ENCODE measurements at regions not wholly inside any gene's neighbourhood (a gene's known extent, or its start where the extent isn't known, plus 50 kb on each side); places are given as distances from the start of the nearest gene placed in this dataset.

- no peaks in the 10 kb centered on the region for H3K9me3 Mint-ChIP-seq
- H3K4me1 Mint-ChIP-seq (ENCODE audit: low read depth) = peaks cover 2% of the 10 kb centered on the region
- no peaks in the 10 kb centered on the region for H3K36me3 Mint-ChIP-seq (ENCODE audit: low read depth)
- DNase-seq (ENCODE audit: low spot score) = no peak
- H3K27me3 Mint-ChIP-seq (ENCODE audit: insufficient read depth) = peaks cover 52% of the 10 kb centered on the region
- no peak overlapping the region for H3K27ac Mint-ChIP-seq
- no peak overlapping the region for H3K4me3 Mint-ChIP-seq
- intact Hi-C loops (cut with micrococcal nuclease) = no loop called here
Measured at GRCh38 chr15:89421219-89421618, 75.2 kb downstream of the RHCG start.

GRCh38 chr15:89419370-89419984 lies 76.9 kb downstream of the RHCG start:
- Mint-ChIP-seq H3K27me3 (ENCODE audit: insufficient read depth) (peaks cover 65% of the 10 kb centered on the region), H3K9me3 (no peaks in the 10 kb centered on the region), H3K4me3 (no peak overlapping the region), H3K36me3 (ENCODE audit: low read depth) (no peaks in the 10 kb centered on the region), H3K4me1 (ENCODE audit: low read depth) (peaks cover 5% of the 10 kb centered on the region), H3K27ac (no peak overlapping the region)
- no peak for DNase-seq (ENCODE audit: low spot score)
- intact Hi-C loops (cut with micrococcal nuclease) = no loop called here

- H3K4me1 Mint-ChIP-seq (ENCODE audit: low read depth) = peaks cover 5% of the 10 kb centered on the region
Measured at GRCh38 chr15:89417206-89417725, 79.1 kb downstream of the RHCG start.

GRCh38 chr15:89416339-89417183 lies 79.8 kb downstream of the RHCG start:
- Mint-ChIP-seq H3K36me3 (ENCODE audit: low read depth) (no peaks in the 10 kb centered on the region), H3K27ac (no peak overlapping the region), H3K4me1 (ENCODE audit: low read depth) (peaks cover 7% of the 10 kb centered on the region), H3K27me3 (ENCODE audit: insufficient read depth) (peaks cover 74% of the 10 kb centered on the region), H3K4me3 (no peak overlapping the region), H3K9me3 (no peaks in the 10 kb centered on the region)
- intact Hi-C loops (cut with micrococcal nuclease) = loop anchor here (1.0 to 2.0 kb wide), 3 partner anchors 14 to 58 kb away; no protein-coding TSS in a partner anchor
- peak; percentile 64 for DNase-seq (ENCODE audit: low spot score)

More at GRCh38 chr15:89417206-89417725, 79.1 kb downstream of the RHCG start:
- Mint-ChIP-seq H3K27ac (no peak overlapping the region), H3K4me3 (no peak overlapping the region), H3K9me3 (no peaks in the 10 kb centered on the region), H3K27me3 (ENCODE audit: insufficient read depth) (peaks cover 74% of the 10 kb centered on the region), H3K36me3 (ENCODE audit: low read depth) (no peaks in the 10 kb centered on the region)
- intact Hi-C loops (cut with micrococcal nuclease) = loop anchor here (2.0 kb wide), 1 partner anchor 56 kb away; no protein-coding TSS in a partner anchor
- no peak for DNase-seq (ENCODE audit: low spot score)

- H3K4me1 Mint-ChIP-seq (ENCODE audit: low read depth) = peaks cover 13% of the 10 kb centered on the region
- H3K36me3 Mint-ChIP-seq (ENCODE audit: low read depth) = no peaks in the 10 kb centered on the region
- intact Hi-C loops (cut with micrococcal nuclease) = no loop called here
Measured at GRCh38 chr15:89414571-89414970, 79.9 kb upstream of the POLG start.

GRCh38 chr15:89413877-89414276 lies 79.3 kb upstream of the POLG start:
- peaks cover 80% of the 10 kb centered on the region for H3K27me3 Mint-ChIP-seq (ENCODE audit: insufficient read depth)
- no peak overlapping the region for H3K4me3 Mint-ChIP-seq
- peaks cover under 1% of the 10 kb centered on the region for H3K36me3 Mint-ChIP-seq (ENCODE audit: low read depth)
- H3K4me1 Mint-ChIP-seq (ENCODE audit: low read depth) = peaks cover 20% of the 10 kb centered on the region
- DNase-seq (ENCODE audit: low spot score) = no peak
- intact Hi-C loops (cut with micrococcal nuclease) = no loop called here
- no peak overlapping the region for H3K27ac Mint-ChIP-seq
- no peaks in the 10 kb centered on the region for H3K9me3 Mint-ChIP-seq

More at GRCh38 chr15:89414571-89414970, 79.9 kb upstream of the POLG start:
- no peaks in the 10 kb centered on the region for H3K9me3 Mint-ChIP-seq
- no peak overlapping the region for H3K27ac Mint-ChIP-seq
- no peak overlapping the region for H3K4me3 Mint-ChIP-seq
- DNase-seq (ENCODE audit: low spot score) = no peak
- H3K27me3 Mint-ChIP-seq (ENCODE audit: insufficient read depth) = peaks cover 78% of the 10 kb centered on the region

GRCh38 chr15:89412905-89413411 lies 78.3 kb upstream of the POLG start:
- Mint-ChIP-seq H3K36me3 (ENCODE audit: low read depth) (peaks cover 2% of the 10 kb centered on the region), H3K27me3 (ENCODE audit: insufficient read depth) (peaks cover 85% of the 10 kb centered on the region), H3K9me3 (no peaks in the 10 kb centered on the region), H3K4me1 (ENCODE audit: low read depth) (peaks cover 29% of the 10 kb centered on the region), H3K4me3 (no peak overlapping the region), H3K27ac (no peak overlapping the region)
- intact Hi-C loops (cut with micrococcal nuclease) = loop anchor here (1.0 kb wide), 1 partner anchor 17 kb away; no protein-coding TSS in a partner anchor
- no peak for DNase-seq (ENCODE audit: low spot score)

- H3K27me3 Mint-ChIP-seq (ENCODE audit: insufficient read depth) = peaks cover 89% of the 10 kb centered on the region
- no peak for DNase-seq (ENCODE audit: low spot score)
- H3K36me3 Mint-ChIP-seq (ENCODE audit: low read depth) = peaks cover 2% of the 10 kb centered on the region
- intact Hi-C loops (cut with micrococcal nuclease) = no loop called here
- H3K27ac Mint-ChIP-seq = peak overlapping the region; percentile 18
- H3K4me1 Mint-ChIP-seq (ENCODE audit: low read depth) = peaks cover 39% of the 10 kb centered on the region
- no peak overlapping the region for H3K4me3 Mint-ChIP-seq
- H3K9me3 Mint-ChIP-seq = no peaks in the 10 kb centered on the region
Measured at GRCh38 chr15:89410039-89410435, 75.4 kb upstream of the POLG start.

GRCh38 chr15:89409184-89410038 lies 74.8 kb upstream of the POLG start:
- H3K4me1 Mint-ChIP-seq (ENCODE audit: low read depth) = peaks cover 39% of the 10 kb centered on the region
- no peaks in the 10 kb centered on the region for H3K9me3 Mint-ChIP-seq
- intact Hi-C loops (cut with micrococcal nuclease) = loop anchor here (1.0 to 10.0 kb wide), 4 partner anchors 35 to 805 kb away; no protein-coding TSS in a partner anchor
- H3K36me3 Mint-ChIP-seq (ENCODE audit: low read depth) = peaks cover 2% of the 10 kb centered on the region
- peaks cover 92% of the 10 kb centered on the region for H3K27me3 Mint-ChIP-seq (ENCODE audit: insufficient read depth)
- no peak for DNase-seq (ENCODE audit: low spot score)
- peak overlapping the region; percentile 71 for H3K27ac Mint-ChIP-seq
- H3K4me3 Mint-ChIP-seq = peak overlapping the region; percentile 87

- no peaks in the 10 kb centered on the region for H3K9me3 Mint-ChIP-seq
- peak overlapping the region; percentile 87 for H3K4me3 Mint-ChIP-seq
- intact Hi-C loops (cut with micrococcal nuclease) = loop anchor here (1.0 to 10.0 kb wide), 4 partner anchors 34 to 804 kb away; no protein-coding TSS in a partner anchor
- peak overlapping the region; percentile 71 for H3K27ac Mint-ChIP-seq
- DNase-seq (ENCODE audit: low spot score) = no peak
- H3K4me1 Mint-ChIP-seq (ENCODE audit: low read depth) = peaks cover 39% of the 10 kb centered on the region
- peaks cover 2% of the 10 kb centered on the region for H3K36me3 Mint-ChIP-seq (ENCODE audit: low read depth)
- peaks cover 92% of the 10 kb centered on the region for H3K27me3 Mint-ChIP-seq (ENCODE audit: insufficient read depth)
Measured at GRCh38 chr15:89408372-89409183, 74.0 kb upstream of the POLG start.

- DNase-seq (ENCODE audit: low spot score) = no peak
- peaks cover 84% of the 10 kb centered on the region for H3K27me3 Mint-ChIP-seq (ENCODE audit: insufficient read depth)
- intact Hi-C loops (cut with micrococcal nuclease) = loop anchor here (10.0 kb wide), 1 partner anchor 802 kb away; no protein-coding TSS in a partner anchor
- H3K36me3 Mint-ChIP-seq (ENCODE audit: low read depth) = peaks cover 2% of the 10 kb centered on the region
- no peaks in the 10 kb centered on the region for H3K9me3 Mint-ChIP-seq
- no peak overlapping the region for H3K27ac Mint-ChIP-seq
- peaks cover 44% of the 10 kb centered on the region for H3K4me1 Mint-ChIP-seq (ENCODE audit: low read depth)
- H3K4me3 Mint-ChIP-seq = no peak overlapping the region
Measured at GRCh38 chr15:89406940-89407607, 72.5 kb upstream of the POLG start.

All from activated T-helper 1 cell treated with anti-CD3 and anti-CD28 coated beads, Interleukin-12 subunit alpha, Interleukin-12 subunit beta, Interleukin-2, Interleukin-4 antibody, amounts not matched to agents 30 ng/mL and 10 ng/mL and 1 ng/mL, durations not matched to agents 14 hours and 24 hours and 36 hours (primary cell).